Stomach (tissue), 8 donors: ENCODE measurements at regions not wholly inside any gene's neighbourhood (a gene's known extent, or its start where the extent isn't known, plus 50 kb on each side); places are given as distances from the start of the nearest gene placed in this dataset.

ENCODE experiments used
- DNase-seq, 2 donors: peaks; one replicate each; pipeline versions ENCODE4 v3.0.0 to v3.0.0-alpha.2; 2013 to 2019
- H3K27ac ChIP-seq, 5 donors: fragments of 200-600 bp in 4 of 5; sonication (generic) in 4 of 5; one replicate each; pipeline ENCODE4 v1.5.1; 2013 to 2019; ENCODE audit warnings: mild to moderate bottlenecking in 1 of 5, moderate library complexity in 1 of 5
- H3K27me3 ChIP-seq, 3 donors: fragments of 200-600 bp; sonication (generic); one replicate each; pipeline ENCODE4 v1.5.1; 2017 to 2019; ENCODE audit warnings: mixed run types in 1 of 3
- H3K36me3 ChIP-seq, 4 donors: fragments of 200-600 bp; sonication (generic); 1 replicate in 3 of 4; 2 replicates in 1 of 4; pipeline ENCODE4 v1.5.1; 2016 to 2019
- H3K4me1 ChIP-seq, 4 donors: fragments of 200-600 bp; sonication (generic); one replicate each; pipeline ENCODE4 v1.5.1; 2016 to 2019
- H3K4me3 ChIP-seq, 4 donors: fragments of 200-600 bp; sonication (generic) in 3 of 4; one replicate each; pipeline ENCODE4 v1.5.1; 2016 to 2019; ENCODE audit warnings: mild to moderate bottlenecking in 1 of 4
- H3K9me3 ChIP-seq, 4 donors: fragments of 200-600 bp; sonication (generic); one replicate each; pipeline ENCODE4 v1.5.1; 2016 to 2019
- EP300 ChIP-seq: sonication (generic); formaldehyde crosslinking; IDR thresholded peaks from one replicate; pipeline ENCODE4 v1.6.1; 2017; ENCODE audit warnings: antibody characterized with exemption
- POLR2A ChIP-seq, 4 donors: fragments of 450-650 bp; IDR thresholded peaks; one replicate each; pipeline ENCODE4 v1.6.1; 2016; ENCODE audit warnings: antibody characterized with exemption in 4 of 4, control low read depth in 2 of 4, mild to moderate bottlenecking in 1 of 4, moderate library complexity in 1 of 4
- POLR2AphosphoS5 ChIP-seq, 3 donors: sonication (generic); formaldehyde crosslinking; IDR thresholded peaks; one replicate each; pipeline ENCODE4 v1.6.1; 2016; ENCODE audit warnings: antibody characterized with exemption in 3 of 3
- WGBS, 5 donors: extraction: QIAGEN DNeasy Blood & Tissue Kit in 3 of 5; methylation state at CpG; one replicate each; pipeline versions ENCODE4 v1.1.5 to v1.1.7; 2013 to 2018; 5-methylcytosine and 5-hydroxymethylcytosine counted together
- intact Hi-C: fragments of 100-400 bp; cut with DNase I; formaldehyde crosslinking; loops from one replicate; pipeline ENCODE4 v1.15.1; 2023; ENCODE audit warnings: low total_unique reads
- TF ChIP-seq, protein P1 (sequence below), 7 experiments: fragments of 450-650 bp in 4 of 7; fragments of 200-600 bp in 3 of 7; sonication (generic) in 3 of 7; IDR thresholded peaks; one replicate each; pipeline ENCODE4 v1.5.1; 2016 to 2019; ENCODE audit warnings: antibody characterized with exemption in 7 of 7, control low read depth in 2 of 7, mild to moderate bottlenecking in 1 of 7
- donor health status: healthy with polysubstance abuse.
- donor health status: Bipolar disorder and iron deficiency.
- donor health status: healthy.

DNA sequence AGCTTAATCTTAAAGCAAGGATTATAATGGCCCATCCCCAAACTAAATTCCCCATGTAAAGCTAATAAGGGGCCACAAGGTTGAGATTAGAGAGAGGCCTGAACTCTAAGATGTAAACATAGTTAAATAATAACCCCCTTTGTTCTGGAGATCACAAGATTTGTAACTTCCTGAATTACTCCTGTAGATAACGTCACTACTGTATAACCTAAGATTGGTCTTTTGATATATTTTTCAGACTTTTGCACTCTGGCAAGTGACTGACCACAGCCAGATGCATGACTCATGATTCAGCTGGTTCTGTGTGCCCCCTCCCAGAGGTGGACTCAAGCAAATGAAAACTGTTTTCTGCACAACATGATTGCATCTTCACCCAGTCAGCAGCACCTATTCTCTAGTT, 686.0 kb upstream of the DDX18 start:
- intact Hi-C loops, result no loop called here
- H3K4me3 ChIP-seq, result no peak overlapping the region
- H3K27me3 ChIP-seq, result no peaks in the 10 kb centered on the region
- peaks cover 0 to 17% (median 3%) of the 10 kb centered on the region in 4 donors for H3K9me3 ChIP-seq
- H3K4me1 ChIP-seq, result peaks cover 0 to 12% (median 0%) of the 10 kb centered on the region in 4 donors
- H3K27ac ChIP-seq, result no peak overlapping the region
- DNase-seq, result peak in 1 of 2 donors; percentile 47
- TF ChIP-seq EP300 (no peak), POLR2AphosphoS5 (IDR thresholded peaks at IDR 0.05) (no peak), POLR2A (IDR thresholded peaks at IDR 0.05) (no peak)
- TF ChIP-seq, protein P1, sequence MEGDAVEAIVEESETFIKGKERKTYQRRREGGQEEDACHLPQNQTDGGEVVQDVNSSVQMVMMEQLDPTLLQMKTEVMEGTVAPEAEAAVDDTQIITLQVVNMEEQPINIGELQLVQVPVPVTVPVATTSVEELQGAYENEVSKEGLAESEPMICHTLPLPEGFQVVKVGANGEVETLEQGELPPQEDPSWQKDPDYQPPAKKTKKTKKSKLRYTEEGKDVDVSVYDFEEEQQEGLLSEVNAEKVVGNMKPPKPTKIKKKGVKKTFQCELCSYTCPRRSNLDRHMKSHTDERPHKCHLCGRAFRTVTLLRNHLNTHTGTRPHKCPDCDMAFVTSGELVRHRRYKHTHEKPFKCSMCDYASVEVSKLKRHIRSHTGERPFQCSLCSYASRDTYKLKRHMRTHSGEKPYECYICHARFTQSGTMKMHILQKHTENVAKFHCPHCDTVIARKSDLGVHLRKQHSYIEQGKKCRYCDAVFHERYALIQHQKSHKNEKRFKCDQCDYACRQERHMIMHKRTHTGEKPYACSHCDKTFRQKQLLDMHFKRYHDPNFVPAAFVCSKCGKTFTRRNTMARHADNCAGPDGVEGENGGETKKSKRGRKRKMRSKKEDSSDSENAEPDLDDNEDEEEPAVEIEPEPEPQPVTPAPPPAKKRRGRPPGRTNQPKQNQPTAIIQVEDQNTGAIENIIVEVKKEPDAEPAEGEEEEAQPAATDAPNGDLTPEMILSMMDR (IDR thresholded peaks at IDR 0.05), result no peak
- no peaks in the 10 kb centered on the region for H3K36me3 ChIP-seq
- WGBS, 5 donors, result 0 to 13% (median 2%) methylated on average over 1 of the region's 1 CpG

DNA sequence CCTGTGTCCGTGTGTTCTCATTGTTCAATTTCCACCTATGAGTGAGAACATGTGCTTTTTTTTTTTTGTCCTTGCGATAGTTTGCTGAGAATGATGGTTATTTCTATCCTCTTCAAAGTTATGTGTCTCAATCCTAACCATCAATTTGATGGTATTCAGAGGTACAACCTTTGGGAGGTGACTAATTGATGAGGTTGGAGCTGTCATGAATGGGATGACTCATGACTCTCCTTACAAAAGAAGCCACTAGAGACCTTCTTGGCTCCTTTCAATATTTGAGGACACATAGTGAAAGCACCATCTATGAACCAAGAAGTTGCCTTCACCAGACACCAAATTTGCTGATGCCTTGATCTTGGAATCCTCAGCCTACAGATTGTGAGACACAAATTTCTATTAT, 677.1 kb upstream of the DDX18 start:
- intact Hi-C loops, result no loop called here
- H3K4me1 ChIP-seq, result no peaks in the 10 kb centered on the region
- no peaks in the 10 kb centered on the region for H3K36me3 ChIP-seq
- H3K4me3 ChIP-seq, result no peak overlapping the region
- TF ChIP-seq, protein P1 (IDR thresholded peaks at IDR 0.05), result no peak
- TF ChIP-seq POLR2A (IDR thresholded peaks at IDR 0.05), result no peak
- no peak for TF ChIP-seq POLR2AphosphoS5 (IDR thresholded peaks at IDR 0.05)
- H3K27ac ChIP-seq, result no peak overlapping the region
- WGBS, 5 donors, result 70 to 100% (median 90%) methylated on average over 1 to 2 of the region's 2 CpGs
- no peaks in the 10 kb centered on the region for H3K27me3 ChIP-seq
- no peak for DNase-seq
- H3K9me3 ChIP-seq, result peaks cover 0 to 25% (median 5%) of the 10 kb centered on the region in 4 donors

DNA sequence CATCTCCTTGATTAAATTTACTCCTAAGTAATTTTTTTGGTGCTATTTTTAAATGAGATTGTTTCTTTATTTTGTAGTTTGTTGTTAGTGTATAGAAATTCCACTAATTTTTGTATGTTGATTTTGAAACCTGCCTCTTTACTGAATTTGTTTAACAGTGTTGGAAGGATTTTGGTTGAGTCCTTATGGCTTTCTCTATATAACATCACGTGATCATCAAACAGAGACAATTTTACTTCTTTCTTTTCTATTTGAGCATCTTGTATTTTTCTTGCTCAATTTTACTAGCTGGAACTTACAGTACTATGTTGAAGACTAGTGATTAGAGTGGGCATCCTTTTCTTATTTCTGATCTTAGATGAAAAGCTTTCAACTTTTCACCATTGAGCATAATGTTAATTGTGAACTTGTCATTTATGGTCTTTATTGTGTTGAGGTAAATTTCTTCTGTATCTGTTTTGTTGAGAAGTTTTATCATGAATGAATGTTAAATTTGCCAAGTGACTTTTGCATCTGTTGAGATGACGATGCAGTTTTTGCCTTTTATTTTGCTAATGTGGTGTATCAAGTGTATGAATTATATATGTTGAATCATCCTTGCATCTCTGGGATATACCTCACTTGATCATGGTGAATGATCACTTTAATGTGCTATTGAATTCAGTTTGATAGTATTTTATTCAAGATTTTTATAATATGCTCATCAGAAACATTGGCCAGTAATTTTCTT, 645.3 kb upstream of the DDX18 start:
- Histone ChIP-seq H3K4me3 (no peak overlapping the region), H3K4me1 (no peaks in the 10 kb centered on the region), H3K9me3 (peaks cover 0 to 27% (median 18%) of the 10 kb centered on the region in 4 donors), H3K36me3 (no peaks in the 10 kb centered on the region), H3K27ac (no peak overlapping the region), H3K27me3 (no peaks in the 10 kb centered on the region)
- TF ChIP-seq, protein P1 (IDR thresholded peaks at IDR 0.05), result no peak
- TF ChIP-seq POLR2A (IDR thresholded peaks at IDR 0.05) (no peak), POLR2AphosphoS5 (IDR thresholded peaks at IDR 0.05) (no peak), EP300 (no peak)
- intact Hi-C loops, result no loop called here
- no peak for DNase-seq
- WGBS, 5 donors, result 87 to 92% (median 91%) methylated on average over 2 of the region's 2 CpGs

DNA sequence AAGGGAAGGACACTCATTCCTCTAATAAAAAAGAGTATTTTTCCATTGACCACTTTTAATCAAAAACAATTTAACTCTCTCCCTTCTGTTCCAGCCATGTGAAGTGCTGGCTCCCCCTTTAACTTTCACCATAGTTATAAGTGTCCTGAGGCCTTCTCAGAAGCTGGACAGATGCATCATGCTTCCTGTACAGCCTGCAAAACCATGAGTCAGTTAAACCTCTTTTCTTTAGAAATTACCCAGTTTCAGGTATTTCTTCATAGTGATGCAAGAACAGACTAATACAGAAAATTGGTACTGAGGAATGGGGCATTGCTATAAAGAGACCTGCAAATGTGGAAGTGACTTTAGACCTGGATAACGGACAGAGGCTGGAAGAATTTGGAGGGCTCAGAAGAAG, 643.6 kb upstream of the DDX18 start:
- H3K27ac ChIP-seq, result no peak overlapping the region
- no peaks in the 10 kb centered on the region for H3K36me3 ChIP-seq
- DNase-seq, result no peak
- TF ChIP-seq, protein P1 (IDR thresholded peaks at IDR 0.05), result no peak
- no peak for TF ChIP-seq EP300
- TF ChIP-seq POLR2A (IDR thresholded peaks at IDR 0.05), result no peak
- WGBS, 5 donors, result 76 to 96% (median 89%) methylated on average over 1 of the region's 1 CpG
- no peak overlapping the region for H3K4me3 ChIP-seq
- H3K9me3 ChIP-seq, result peaks cover 0 to 27% (median 18%) of the 10 kb centered on the region in 4 donors
- no peaks in the 10 kb centered on the region for H3K27me3 ChIP-seq
- H3K4me1 ChIP-seq, result no peaks in the 10 kb centered on the region
- intact Hi-C loops, result no loop called here
